IMR-90 (cell line): ENCODE measurements at regions not wholly inside any gene's neighbourhood (a gene's known extent, or its start where the extent isn't known, plus 50 kb on each side); places are given as distances from the start of the nearest gene placed in this dataset.

Experiments
- CEBPB ChIP-seq: IDR thresholded peaks from 2 replicates; pipeline ENCODE4 v1.6.1; 2012; ENCODE audit warnings: low read depth, low read length, improper control_type of control experiment
- CTCF ChIP-seq: conservative IDR thresholded peaks from 2 replicates; pipeline ENCODE4 v1.5.1; 2012; ENCODE audit warnings: mild to moderate bottlenecking, low read depth, low read length, improper control_type of control experiment
- MAFK ChIP-seq: IDR thresholded peaks from 2 replicates; pipeline ENCODE4 v1.6.1; 2012; ENCODE audit warnings: low read depth, low read length, improper control_type of control experiment
- RAD21 ChIP-seq: IDR thresholded peaks from 2 replicates; pipeline ENCODE4 v1.6.1; 2012; ENCODE audit warnings: low read length, improper control_type of control experiment

- TF ChIP-seq CTCF: no peak
- no peak for TF ChIP-seq RAD21
- TF ChIP-seq CEBPB: no peak
- TF ChIP-seq MAFK: no peak
Observed at GRCh38 chr21:36540700-36541099, 60.8 kb upstream of the CLDN14 start.
